Uterus (tissue), 3 donors: ENCODE measurements at regions not wholly inside any gene's neighbourhood (a gene's known extent, or its start where the extent isn't known, plus 50 kb on each side); places are given as distances from the start of the nearest gene placed in this dataset.

Source experiments
- DNase-seq, 2 donors: peaks; one replicate each; pipeline ENCODE4 v3.0.0-alpha.2; 2019 to 2020
- H3K27ac ChIP-seq, 2 donors: fragments of 200-600 bp; sonication (generic); 1 replicate in 1 of 2; 2 replicates in 1 of 2; pipeline ENCODE4 v1.5.1; 2016 to 2018
- H3K27me3 ChIP-seq, 2 donors: fragments of 200-600 bp; sonication (generic); one replicate each; pipeline ENCODE4 v1.5.1; 2018 to 2019; ENCODE audit warnings: control low read depth in 1 of 2
- H3K36me3 ChIP-seq, 2 donors: fragments of 200-600 bp; sonication (generic); one replicate each; pipeline ENCODE4 v1.5.1; 2019; ENCODE audit warnings: control low read depth in 1 of 2
- H3K4me1 ChIP-seq, 2 donors: fragments of 200-600 bp; sonication (generic); one replicate each; pipeline ENCODE4 v1.5.1; 2018 to 2019; ENCODE audit warnings: control low read depth in 1 of 2
- H3K4me3 ChIP-seq, 2 donors: fragments of 200-600 bp; sonication (generic); 1 replicate in 1 of 2; 2 replicates in 1 of 2; pipeline ENCODE4 v1.5.1; 2018 to 2019; ENCODE audit warnings: mild to moderate bottlenecking in 1 of 2
- H3K9me3 ChIP-seq, 2 donors: fragments of 200-600 bp; sonication (generic); one replicate each; pipeline ENCODE4 v1.5.1; 2019; ENCODE audit warnings: control low read depth in 1 of 2
- CTCF ChIP-seq, 4 experiments: fragments of 200-600 bp in 2 of 4; fragments of 450-650 bp in 2 of 4; sonication (generic) in 2 of 4; IDR thresholded peaks; one replicate each; pipeline ENCODE4 v1.5.1; 2016 to 2019; ENCODE audit warnings: antibody characterized with exemption in 4 of 4, mild to moderate bottlenecking in 2 of 4, moderate library complexity in 1 of 4
- POLR2A ChIP-seq, 2 donors: fragments of 450-650 bp; IDR thresholded peaks; one replicate each; pipeline ENCODE4 v1.6.1; 2016; ENCODE audit warnings: antibody characterized with exemption in 2 of 2, mild to moderate bottlenecking in 1 of 2, moderate library complexity in 1 of 2
- intact Hi-C: fragments of 100-400 bp; cut with DNase I; formaldehyde crosslinking; loops from one replicate; pipeline ENCODE4 v1.15.1; 2023; ENCODE audit warnings: low total_unique reads
- donor health status: DM: yes; HTN: yes; CAD: no.

- H3K36me3 ChIP-seq, result no peaks in the 10 kb centered on the region
- no peak for DNase-seq
- H3K4me3 ChIP-seq, result no peak overlapping the region
- no peaks in the 10 kb centered on the region for H3K27me3 ChIP-seq
- H3K4me1 ChIP-seq, result peaks cover 0 to 13% of the 10 kb centered on the region in 2 donors
- no peak overlapping the region for H3K27ac ChIP-seq
- intact Hi-C loops, result no loop called here
- no peaks in the 10 kb centered on the region for H3K9me3 ChIP-seq
- TF ChIP-seq CTCF (IDR thresholded peaks at IDR 0.05) (no peak), POLR2A (IDR thresholded peaks at IDR 0.05) (no peak)
Measured at GRCh38 chr6:139857143-139857542, 482.7 kb upstream of the CITED2 start.

GRCh38 chr6:139856562-139856961 is 482.1 kb upstream of the CITED2 start:
- peak overlapping the region in 1 of 2 donors; percentile 58 for H3K27ac ChIP-seq
- DNase-seq, result no peak
- intact Hi-C loops, result no loop called here

GRCh38 chr6:139855671-139856311 is 481.3 kb upstream of the CITED2 start:
- Histone ChIP-seq H3K4me3 (no peak overlapping the region), H3K9me3 (peaks cover 0 to 5% of the 10 kb centered on the region in 2 donors), H3K27ac (peak overlapping the region in 1 of 2 donors; percentile 58), H3K4me1 (peaks cover 0 to 13% of the 10 kb centered on the region in 2 donors), H3K27me3 (no peaks in the 10 kb centered on the region), H3K36me3 (no peaks in the 10 kb centered on the region)
- no peak for DNase-seq
- no peak for TF ChIP-seq POLR2A (IDR thresholded peaks at IDR 0.05)
- no peak for TF ChIP-seq CTCF (IDR thresholded peaks at IDR 0.05)
- intact Hi-C loops, result no loop called here

More at GRCh38 chr6:139856562-139856961, 482.1 kb upstream of the CITED2 start:
- Histone ChIP-seq H3K4me3 (no peak overlapping the region), H3K27me3 (no peaks in the 10 kb centered on the region), H3K9me3 (no peaks in the 10 kb centered on the region), H3K4me1 (peaks cover 0 to 13% of the 10 kb centered on the region in 2 donors), H3K36me3 (no peaks in the 10 kb centered on the region)
- TF ChIP-seq CTCF (IDR thresholded peaks at IDR 0.05) (no peak), POLR2A (IDR thresholded peaks at IDR 0.05) (no peak)

GRCh38 chr6:139853302-139853992 is 479.0 kb upstream of the CITED2 start:
- intact Hi-C loops, result no loop called here
- TF ChIP-seq POLR2A (IDR thresholded peaks at IDR 0.05) (no peak), CTCF (IDR thresholded peaks at IDR 0.05) (no peak)

GRCh38 chr6:139852488-139853140 is 478.2 kb upstream of the CITED2 start:
- peaks cover 0 to 9% of the 10 kb centered on the region in 2 donors for H3K9me3 ChIP-seq
- peaks cover 0 to 13% of the 10 kb centered on the region in 2 donors for H3K4me1 ChIP-seq
- intact Hi-C loops, result no loop called here
- peak overlapping the region; percentile 37 to 42 for H3K27ac ChIP-seq
- no peaks in the 10 kb centered on the region for H3K27me3 ChIP-seq
- H3K4me3 ChIP-seq, result no peak overlapping the region
- TF ChIP-seq CTCF (IDR thresholded peaks at IDR 0.05) (no peak), POLR2A (IDR thresholded peaks at IDR 0.05) (no peak)
- H3K36me3 ChIP-seq, result no peaks in the 10 kb centered on the region
- no peak for DNase-seq

More at GRCh38 chr6:139853302-139853992, 479.0 kb upstream of the CITED2 start:
- Histone ChIP-seq H3K4me3 (no peak overlapping the region), H3K27ac (peak overlapping the region; percentile 37 to 42), H3K4me1 (peaks cover 0 to 13% of the 10 kb centered on the region in 2 donors), H3K9me3 (peaks cover 0 to 9% of the 10 kb centered on the region in 2 donors), H3K27me3 (no peaks in the 10 kb centered on the region), H3K36me3 (no peaks in the 10 kb centered on the region)
- no peak for DNase-seq
